ENCODE measurements at regions not wholly inside any gene's neighbourhood (a gene's known extent, or its start where the extent isn't known, plus 50 kb on each side); places are given as distances from the start of the nearest gene placed in this dataset.

DNA sequence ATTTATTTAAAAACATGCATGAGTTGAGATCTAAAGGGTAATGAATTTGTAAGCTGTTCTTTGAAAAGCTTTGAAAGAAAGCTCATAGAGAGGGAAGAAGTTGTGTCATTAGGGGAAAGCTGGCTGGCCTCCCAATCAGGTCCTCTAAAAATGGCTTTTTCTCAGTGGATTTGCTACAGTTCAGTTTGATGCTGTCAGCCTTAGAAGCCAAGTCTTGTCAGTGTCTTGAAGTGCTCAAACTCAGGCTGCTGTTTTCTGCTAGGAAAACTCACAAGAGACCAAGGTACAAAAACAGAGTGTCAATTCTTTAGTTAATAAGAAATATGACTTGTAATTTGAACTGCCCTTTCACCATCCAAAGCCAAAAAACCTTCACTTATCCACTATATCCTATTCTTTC lies 243.8 kb downstream of the OTOL1 start:
- no peaks in the 10 kb centered on the region for H3K36me3 Mint-ChIP-seq (ENCODE audit: low read depth)
- TF ChIP-seq, protein P1, sequence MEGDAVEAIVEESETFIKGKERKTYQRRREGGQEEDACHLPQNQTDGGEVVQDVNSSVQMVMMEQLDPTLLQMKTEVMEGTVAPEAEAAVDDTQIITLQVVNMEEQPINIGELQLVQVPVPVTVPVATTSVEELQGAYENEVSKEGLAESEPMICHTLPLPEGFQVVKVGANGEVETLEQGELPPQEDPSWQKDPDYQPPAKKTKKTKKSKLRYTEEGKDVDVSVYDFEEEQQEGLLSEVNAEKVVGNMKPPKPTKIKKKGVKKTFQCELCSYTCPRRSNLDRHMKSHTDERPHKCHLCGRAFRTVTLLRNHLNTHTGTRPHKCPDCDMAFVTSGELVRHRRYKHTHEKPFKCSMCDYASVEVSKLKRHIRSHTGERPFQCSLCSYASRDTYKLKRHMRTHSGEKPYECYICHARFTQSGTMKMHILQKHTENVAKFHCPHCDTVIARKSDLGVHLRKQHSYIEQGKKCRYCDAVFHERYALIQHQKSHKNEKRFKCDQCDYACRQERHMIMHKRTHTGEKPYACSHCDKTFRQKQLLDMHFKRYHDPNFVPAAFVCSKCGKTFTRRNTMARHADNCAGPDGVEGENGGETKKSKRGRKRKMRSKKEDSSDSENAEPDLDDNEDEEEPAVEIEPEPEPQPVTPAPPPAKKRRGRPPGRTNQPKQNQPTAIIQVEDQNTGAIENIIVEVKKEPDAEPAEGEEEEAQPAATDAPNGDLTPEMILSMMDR (IDR thresholded peaks at IDR 0.05): no peak
- DNase-seq (no peak), ATAC-seq (no peak)
- no peaks in the 10 kb centered on the region for H3K4me1 Mint-ChIP-seq (ENCODE audit: low read depth)
- POLR2A ChIA-PET: no interaction called here
- no peak overlapping the region for H3K4me3 Mint-ChIP-seq
- no peaks in the 10 kb centered on the region for H3K9me3 Mint-ChIP-seq
- intact Hi-C loops (cut with micrococcal nuclease): no loop called here
- no peak overlapping the region for H3K27ac Mint-ChIP-seq
- CTCF ChIA-PET: no interaction called here
- H3K27me3 Mint-ChIP-seq: no peaks in the 10 kb centered on the region

DNA sequence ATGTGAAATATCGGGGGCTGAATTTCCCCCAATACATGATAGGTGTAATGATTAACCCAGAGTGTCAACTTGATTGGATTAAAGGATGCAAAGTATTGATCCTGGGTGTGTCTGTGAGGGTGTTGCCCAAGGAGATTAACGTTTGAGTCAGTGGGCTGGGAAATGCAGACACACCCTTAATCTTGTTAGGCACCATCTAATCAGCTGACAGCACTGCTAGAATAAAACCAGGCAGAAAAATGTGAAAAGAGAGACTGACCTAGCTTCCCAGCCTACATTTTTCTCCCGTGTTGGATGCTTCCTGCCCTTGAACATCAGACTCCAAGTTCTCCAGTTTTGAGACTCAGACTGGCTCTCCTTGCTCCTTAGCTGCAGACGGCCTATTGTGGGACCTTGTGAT lies 247.8 kb downstream of the OTOL1 start:
- Mint-ChIP-seq H3K4me3 (no peak overlapping the region), H3K27me3 (no peaks in the 10 kb centered on the region), H3K27ac (no peak overlapping the region), H3K9me3 (no peaks in the 10 kb centered on the region), H3K36me3 (ENCODE audit: low read depth) (no peaks in the 10 kb centered on the region), H3K4me1 (ENCODE audit: low read depth) (no peaks in the 10 kb centered on the region)
- ATAC-seq: no peak
- intact Hi-C loops (cut with micrococcal nuclease): no loop called here
- no peak for DNase-seq
- POLR2A ChIA-PET: no interaction called here
- TF ChIP-seq, protein P1 (IDR thresholded peaks at IDR 0.05): no peak
- CTCF ChIA-PET: no interaction called here

DNA sequence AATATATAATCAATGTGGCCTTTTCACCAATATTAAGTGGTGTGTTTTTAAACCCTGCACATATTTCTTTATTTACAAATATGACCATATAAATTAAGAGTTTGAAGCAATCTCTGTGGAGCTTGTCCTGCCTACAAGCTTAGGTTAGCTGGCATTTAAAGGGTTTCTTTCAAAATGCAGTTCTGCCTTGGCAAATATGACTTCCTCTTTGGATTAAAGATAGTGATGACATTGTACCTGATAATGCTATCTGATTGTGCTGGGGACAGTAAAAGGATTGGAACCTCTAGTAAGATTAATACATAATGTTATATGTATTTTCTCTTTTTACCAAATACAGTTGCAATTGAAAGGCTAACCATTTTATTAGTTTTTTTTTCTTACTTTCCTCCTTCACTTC lies 249.1 kb downstream of the OTOL1 start:
- DNase-seq (no peak), ATAC-seq (no peak)
- no peaks in the 10 kb centered on the region for H3K36me3 Mint-ChIP-seq (ENCODE audit: low read depth)
- TF ChIP-seq, protein P1 (IDR thresholded peaks at IDR 0.05): no peak
- intact Hi-C loops (cut with micrococcal nuclease): no loop called here
- no peak overlapping the region for H3K27ac Mint-ChIP-seq
- ChIA-PET POLR2A (no interaction called here), CTCF (no interaction called here)
- H3K27me3 Mint-ChIP-seq: no peaks in the 10 kb centered on the region
- H3K9me3 Mint-ChIP-seq: no peaks in the 10 kb centered on the region
- no peak overlapping the region for H3K4me3 Mint-ChIP-seq
- no peaks in the 10 kb centered on the region for H3K4me1 Mint-ChIP-seq (ENCODE audit: low read depth)

DNA sequence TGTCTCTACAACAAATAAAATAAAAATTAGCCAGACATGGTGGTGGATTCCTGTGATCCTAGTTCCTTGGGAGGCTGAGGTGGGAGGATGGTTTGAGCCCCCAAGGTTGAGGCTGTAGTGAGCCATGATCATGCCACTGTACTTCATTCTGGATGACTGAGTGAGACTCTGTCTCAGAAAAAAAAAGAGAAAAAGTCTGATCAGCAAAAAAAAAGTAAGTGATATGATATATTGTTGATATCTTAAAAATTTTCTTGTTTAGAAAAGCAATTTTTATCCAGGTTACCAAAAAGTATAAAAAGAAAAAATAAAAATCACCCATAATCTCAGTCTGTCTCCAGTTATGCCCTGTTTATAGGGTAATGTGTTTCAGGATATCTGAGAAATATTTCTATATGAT lies 251.4 kb downstream of the OTOL1 start:
- H3K9me3 Mint-ChIP-seq: no peaks in the 10 kb centered on the region
- TF ChIP-seq, protein P1 (IDR thresholded peaks at IDR 0.05): no peak
- intact Hi-C loops (cut with micrococcal nuclease): no loop called here
- CTCF ChIA-PET: no interaction called here
- no peaks in the 10 kb centered on the region for H3K27me3 Mint-ChIP-seq
- no peak for ATAC-seq
- no peaks in the 10 kb centered on the region for H3K36me3 Mint-ChIP-seq (ENCODE audit: low read depth)
- no peak overlapping the region for H3K27ac Mint-ChIP-seq
- POLR2A ChIA-PET: no interaction called here
- DNase-seq: no peak
- no peak overlapping the region for H3K4me3 Mint-ChIP-seq
- H3K4me1 Mint-ChIP-seq (ENCODE audit: low read depth): no peaks in the 10 kb centered on the region

DNA sequence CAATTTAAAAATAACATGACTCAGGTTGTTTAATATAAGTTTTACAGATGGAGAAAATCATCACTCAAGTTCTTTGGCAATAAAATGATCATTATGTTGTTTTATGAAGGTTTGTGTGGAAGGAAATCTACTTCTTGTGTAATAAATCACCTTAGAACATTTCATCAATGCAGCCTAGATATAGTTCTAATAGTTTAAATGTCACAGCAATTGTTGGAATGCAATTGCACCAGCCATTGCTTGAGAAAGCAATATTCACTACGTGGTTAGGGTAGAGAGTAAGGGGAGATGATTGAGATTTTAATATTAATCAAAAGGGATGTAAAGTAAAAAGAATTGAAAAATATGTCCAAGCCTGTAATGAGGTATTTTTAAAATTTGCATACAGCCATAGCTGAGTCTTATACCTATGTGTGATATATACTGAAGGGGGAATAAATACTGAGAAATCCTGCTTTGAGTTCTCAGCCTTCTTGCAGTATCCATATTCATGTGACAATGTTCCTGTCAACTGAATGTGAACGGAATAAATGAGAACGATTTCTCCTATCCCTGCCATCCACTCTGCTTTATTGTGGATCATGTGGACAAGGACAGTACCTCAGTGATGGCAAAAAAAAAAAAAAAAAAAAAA lies 257.9 kb downstream of the OTOL1 start:
- Mint-ChIP-seq H3K27ac (no peak overlapping the region), H3K36me3 (ENCODE audit: low read depth) (no peaks in the 10 kb centered on the region), H3K4me3 (no peak overlapping the region), H3K9me3 (no peaks in the 10 kb centered on the region), H3K4me1 (ENCODE audit: low read depth) (no peaks in the 10 kb centered on the region), H3K27me3 (no peaks in the 10 kb centered on the region)
- intact Hi-C loops (cut with micrococcal nuclease): no loop called here
- DNase-seq (no peak), ATAC-seq (no peak)
- CTCF ChIA-PET: no interaction called here
- POLR2A ChIA-PET: no interaction called here
- TF ChIP-seq, protein P1 (IDR thresholded peaks at IDR 0.05): no peak
